Right hindlimb (tissue), 1 donor: ENCODE measurements at regions not wholly inside any gene's neighbourhood (a gene's known extent, or its start where the extent isn't known, plus 50 kb on each side); places are given as distances from the start of the nearest gene placed in this dataset.

Experiments
- DNase-seq: peaks from one replicate; pipeline ENCODE4 v3.0.0-alpha.2; 2018

- no peak for DNase-seq
These were observed 223.6 kb upstream of the ASIC2 start for GRCh38 chr17:33516645-33517044.

- DNase-seq: no peak
These were observed 224.7 kb upstream of the ASIC2 start for GRCh38 chr17:33517746-33518145.

GRCh38 chr17:33519692-33520091 is 226.6 kb upstream of the ASIC2 start:
- DNase-seq: no peak

GRCh38 chr17:33520426-33521330 is 227.6 kb upstream of the ASIC2 start:
- DNase-seq: peak; percentile 54

- DNase-seq: no peak
These were observed 228.7 kb upstream of the ASIC2 start for GRCh38 chr17:33521784-33522183.

- no peak for DNase-seq
These were observed 229.5 kb upstream of the ASIC2 start for GRCh38 chr17:33522623-33523022.

- peak; percentile 28 for DNase-seq
These were observed 230.5 kb upstream of the ASIC2 start for GRCh38 chr17:33523577-33523981.

GRCh38 chr17:33525186-33525585 is 232.1 kb upstream of the ASIC2 start:
- no peak for DNase-seq

GRCh38 chr17:33526717-33527116 is 233.6 kb upstream of the ASIC2 start:
- DNase-seq: no peak

- no peak for DNase-seq
These were observed 234.2 kb upstream of the ASIC2 start for GRCh38 chr17:33527290-33527689.

GRCh38 chr17:33528846-33529245 is 235.8 kb upstream of the ASIC2 start:
- DNase-seq: peak; percentile 33

GRCh38 chr17:33529816-33530215 is 236.7 kb upstream of the ASIC2 start:
- DNase-seq: peak; percentile 46

GRCh38 chr17:33531311-33531710 is 238.2 kb upstream of the ASIC2 start:
- DNase-seq: no peak

- DNase-seq: no peak
These were observed 241.0 kb upstream of the ASIC2 start for GRCh38 chr17:33534087-33534486.

GRCh38 chr17:33545124-33545523 is 252.0 kb upstream of the ASIC2 start:
- no peak for DNase-seq

- no peak for DNase-seq
These were observed 257.2 kb upstream of the ASIC2 start for GRCh38 chr17:33550261-33550660.

GRCh38 chr17:33551075-33551474 is 258.0 kb upstream of the ASIC2 start:
- no peak for DNase-seq

- no peak for DNase-seq
These were observed 258.8 kb upstream of the ASIC2 start for GRCh38 chr17:33551911-33552310.

- no peak for DNase-seq
These were observed 267.1 kb upstream of the ASIC2 start for GRCh38 chr17:33560165-33560564.

- no peak for DNase-seq
These were observed 267.8 kb upstream of the ASIC2 start for GRCh38 chr17:33560871-33561270.

- DNase-seq: no peak
These were observed 268.7 kb upstream of the ASIC2 start for GRCh38 chr17:33561569-33562334.

GRCh38 chr17:33562792-33563191 is 269.7 kb upstream of the ASIC2 start:
- no peak for DNase-seq

GRCh38 chr17:33564146-33564545 is 271.1 kb upstream of the ASIC2 start:
- no peak for DNase-seq

- DNase-seq: no peak
These were observed 274.1 kb upstream of the ASIC2 start for GRCh38 chr17:33567223-33567622.
